Natural killer cell treated with Interleukin-12 subunit alpha and Interleukin-12 subunit beta and Interleukin-15 and Interleukin-18, amount 100 ng/mL, for 72 hours (primary cell): ENCODE measurements at regions not wholly inside any gene's neighbourhood (a gene's known extent, or its start where the extent isn't known, plus 50 kb on each side); places are given as distances from the start of the nearest gene placed in this dataset.
A peak's percentile ranks its signal among the peaks of the same experiment; 100 is the strongest.

Experiments used
- ATAC-seq, 2 donors: fragments of 150-1000 bp; cut with Tn5 transposase in 1 of 2; sonication (Bioruptor Pico), chemical (Tn5 transposase) in 1 of 2; 2 replicates each; pipeline ENCODE4 v1.10.0; 2021
- DNase-seq: peaks from one replicate; pipeline ENCODE4 v3.0.0; 2022; ENCODE audit warnings: low spot score
- H3K27ac Mint-ChIP-seq, 2 donors: 1 replicate in 1 of 2; 2 replicates in 1 of 2; pipeline ENCODE4 v1.8.0; 2022; ENCODE audit warnings: mixed read lengths in 2 of 2, mild to moderate bottlenecking in 1 of 2, moderate library complexity in 1 of 2
- H3K27me3 Mint-ChIP-seq, 2 donors: 1 replicate in 1 of 2; 2 replicates in 1 of 2; pipeline ENCODE4 v1.8.0; 2022; ENCODE audit warnings: mixed read lengths in 2 of 2
- H3K36me3 Mint-ChIP-seq: one replicate; pipeline ENCODE4 v1.8.0; 2022; ENCODE audit warnings: mixed read lengths
- H3K4me1 Mint-ChIP-seq, 2 donors: 1 replicate in 1 of 2; 2 replicates in 1 of 2; pipeline ENCODE4 v1.8.0; 2022; ENCODE audit warnings: low read depth in 2 of 2, mixed read lengths in 2 of 2, mild to moderate bottlenecking in 1 of 2
- H3K4me3 Mint-ChIP-seq: one replicate; pipeline ENCODE4 v1.8.0; 2022; ENCODE audit warnings: mixed read lengths
- H3K9me3 Mint-ChIP-seq: 2 replicates; pipeline ENCODE4 v1.8.0; 2022; ENCODE audit warnings: mixed read lengths

DNA sequence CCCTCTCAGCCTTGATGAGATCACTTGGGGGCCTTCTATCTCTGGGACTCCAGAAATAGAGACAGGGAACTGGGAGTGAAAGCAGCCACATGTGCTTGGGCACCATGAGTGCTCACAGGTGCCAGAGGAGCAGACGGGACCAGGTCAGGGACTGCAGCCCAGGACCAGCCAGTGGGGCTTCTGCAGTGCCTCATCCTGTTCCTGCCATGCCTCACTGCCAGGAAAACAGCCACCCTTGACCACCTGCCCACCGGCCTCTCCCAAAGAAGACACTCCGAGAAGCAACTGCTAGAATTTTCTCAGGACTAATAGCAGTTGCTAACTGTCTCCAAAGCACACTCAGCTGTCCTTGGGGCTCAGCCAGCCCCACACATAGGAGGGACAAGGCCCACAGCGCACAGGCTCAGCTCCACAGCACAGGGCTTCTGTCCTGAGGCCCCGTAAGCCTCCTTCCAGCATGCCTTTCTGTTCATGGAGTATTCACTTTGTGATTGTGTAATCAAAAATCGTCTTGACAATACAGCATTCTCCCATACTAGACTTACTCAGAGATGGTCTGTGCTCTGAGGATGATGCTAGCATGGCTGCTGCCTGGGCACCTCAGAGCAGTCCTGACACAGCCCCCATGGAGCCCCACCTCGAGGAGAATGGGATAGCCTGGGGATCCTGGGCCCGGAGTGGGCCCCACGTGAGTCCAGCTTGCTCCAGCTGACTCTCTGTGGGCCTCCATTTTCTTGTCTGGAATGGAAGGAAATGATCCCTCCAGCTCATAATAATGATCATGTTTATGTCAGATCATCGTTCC, 115.7 kb upstream of the RET start:
- Mint-ChIP-seq H3K4me3 (no peak overlapping the region), H3K4me1 (no peaks in the 10 kb centered on the region), H3K9me3 (no peaks in the 10 kb centered on the region), H3K36me3 (no peaks in the 10 kb centered on the region), H3K27me3 (peaks cover 8 to 22% of the 10 kb centered on the region in 2 donors), H3K27ac (no peak overlapping the region)
- peak in 1 of 2 donors; percentile 30 for ATAC-seq
- DNase-seq: peak; percentile 34

DNA sequence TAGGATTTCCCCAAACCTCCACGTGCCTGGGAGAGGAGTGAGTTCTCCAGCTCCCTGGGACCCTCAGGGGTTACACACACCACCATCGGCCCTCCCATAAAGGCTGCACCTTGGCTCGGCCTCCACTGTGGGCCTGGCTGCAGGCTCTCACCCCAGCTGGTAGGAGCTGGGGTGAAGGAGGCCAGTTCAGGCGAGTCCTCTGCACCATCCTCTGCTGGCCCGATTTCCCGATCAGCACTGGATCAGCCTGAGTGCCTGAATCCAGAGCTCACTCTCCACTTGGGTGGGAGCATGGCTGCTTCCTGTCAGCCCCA, 115.1 kb upstream of the RET start:
- peaks cover 7 to 25% of the 10 kb centered on the region in 2 donors for H3K27me3 Mint-ChIP-seq
- H3K4me1 Mint-ChIP-seq: no peaks in the 10 kb centered on the region
- DNase-seq: peak; percentile 18
- H3K36me3 Mint-ChIP-seq: no peaks in the 10 kb centered on the region
- ATAC-seq: peak in 1 of 2 donors; percentile 30
- no peak overlapping the region for H3K4me3 Mint-ChIP-seq
- H3K9me3 Mint-ChIP-seq: no peaks in the 10 kb centered on the region
- H3K27ac Mint-ChIP-seq: no peak overlapping the region

DNA sequence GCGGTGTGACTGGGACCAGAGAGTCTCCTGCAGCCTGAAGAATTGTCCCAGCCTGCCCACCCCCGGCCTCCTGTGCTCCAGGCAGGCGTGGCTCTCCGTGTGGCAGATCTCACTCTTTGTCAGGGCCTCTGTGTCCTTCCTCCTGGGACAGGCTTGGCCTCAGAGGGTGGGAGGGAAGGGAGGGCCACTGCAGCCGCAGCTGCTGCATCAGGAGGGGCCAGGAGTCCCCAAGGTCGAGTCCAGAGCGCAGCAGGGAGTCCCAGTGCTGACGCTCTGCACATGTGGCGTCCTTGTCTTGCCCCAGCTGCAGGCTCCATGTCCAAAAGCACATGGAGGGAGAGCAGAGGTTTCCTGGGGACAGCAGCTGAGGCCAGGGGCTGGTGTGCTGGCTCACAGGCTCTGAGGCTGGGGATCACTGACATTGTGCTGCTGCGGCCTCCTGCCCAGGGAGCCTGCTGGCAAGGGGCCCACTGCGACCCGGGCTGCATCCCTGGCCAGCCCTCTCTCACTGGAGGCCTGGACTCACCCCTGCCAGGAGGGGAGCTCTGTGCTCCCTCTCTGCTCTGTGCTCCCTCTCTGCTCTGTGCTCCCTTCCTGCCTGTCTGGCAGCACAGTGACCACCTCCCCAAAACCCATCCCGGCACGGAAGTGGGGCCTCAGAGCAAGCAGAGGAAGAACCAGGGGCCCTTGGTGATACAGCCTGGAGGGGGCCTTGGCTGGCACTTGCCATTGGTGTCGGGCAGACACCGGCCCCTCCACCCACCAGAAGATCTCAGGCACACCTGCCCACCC, 114.6 kb upstream of the RET start:
- Mint-ChIP-seq H3K4me3 (no peak overlapping the region), H3K27ac (no peak overlapping the region), H3K4me1 (no peaks in the 10 kb centered on the region), H3K27me3 (peaks cover 3 to 21% of the 10 kb centered on the region in 2 donors), H3K9me3 (no peaks in the 10 kb centered on the region), H3K36me3 (no peaks in the 10 kb centered on the region)
- ATAC-seq (peak; percentile 22 to 26), DNase-seq (peak; percentile 20)

DNA sequence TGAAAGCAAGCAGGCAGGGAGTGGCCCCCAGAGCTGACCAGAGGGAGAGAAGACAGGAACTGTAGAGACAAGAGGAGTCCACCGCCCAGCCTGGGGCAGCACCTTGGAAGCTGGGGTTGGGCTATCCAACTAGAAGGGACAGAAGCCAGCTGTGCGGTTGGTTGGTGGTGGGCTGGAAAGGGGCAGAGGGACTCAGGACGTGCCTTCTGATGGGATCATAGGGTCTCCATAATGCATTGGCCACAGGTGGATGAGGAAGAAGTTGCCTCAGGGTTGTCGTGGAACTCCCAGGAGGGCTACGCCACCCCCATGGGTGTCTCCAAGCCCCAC, 114.0 kb upstream of the RET start:
- Mint-ChIP-seq H3K9me3 (no peaks in the 10 kb centered on the region), H3K36me3 (no peaks in the 10 kb centered on the region), H3K4me1 (no peaks in the 10 kb centered on the region), H3K4me3 (no peak overlapping the region), H3K27me3 (peaks cover 3 to 16% of the 10 kb centered on the region in 2 donors), H3K27ac (no peak overlapping the region)
- DNase-seq: peak; percentile 52
- peak; percentile 17 to 21 for ATAC-seq

DNA sequence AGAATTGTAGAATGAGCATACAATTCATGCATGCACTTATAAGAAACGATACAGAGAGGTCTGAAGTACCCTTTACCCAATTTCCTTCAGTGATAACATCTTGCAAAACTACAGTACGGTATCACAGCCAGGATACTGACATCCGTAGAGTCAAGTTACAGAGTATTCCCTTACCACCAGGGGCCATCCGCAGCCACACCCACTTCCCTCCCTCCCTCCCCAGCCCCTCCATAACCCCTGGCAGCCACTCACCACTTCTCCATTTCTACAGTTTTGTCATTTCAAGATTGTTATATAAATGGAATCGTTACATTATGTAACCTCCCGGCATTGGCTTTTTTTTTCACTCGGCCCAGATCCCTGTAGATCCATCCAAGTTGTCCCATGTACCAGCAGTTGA, 113.6 kb upstream of the RET start:
- Mint-ChIP-seq H3K9me3 (no peaks in the 10 kb centered on the region), H3K36me3 (no peaks in the 10 kb centered on the region), H3K4me1 (no peaks in the 10 kb centered on the region), H3K4me3 (no peak overlapping the region), H3K27ac (no peak overlapping the region), H3K27me3 (peaks cover 6 to 16% of the 10 kb centered on the region in 2 donors)
- no peak for DNase-seq
- ATAC-seq: no peak

DNA sequence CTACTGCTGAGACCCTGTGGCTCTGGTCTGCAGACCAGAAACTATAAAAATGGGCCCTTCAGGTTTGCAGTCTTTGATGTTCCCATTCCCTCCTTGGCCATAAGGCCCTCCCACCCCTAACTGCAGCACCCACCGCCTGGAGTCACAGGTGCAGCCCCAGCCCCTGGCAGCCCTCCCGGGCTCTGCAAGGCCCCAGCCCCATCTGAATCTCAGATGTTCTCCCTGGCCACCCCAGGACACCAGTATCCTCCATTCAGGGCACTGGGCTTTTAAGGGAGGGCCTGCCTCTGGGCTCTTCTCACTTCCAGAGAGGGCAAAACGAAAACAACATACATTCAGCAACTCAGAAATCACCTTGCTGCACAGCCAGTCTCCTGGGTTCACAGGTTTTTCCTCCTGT, 107.7 kb upstream of the RET start:
- ATAC-seq (no peak), DNase-seq (peak; percentile 38)
- no peaks in the 10 kb centered on the region for H3K4me1 Mint-ChIP-seq
- no peaks in the 10 kb centered on the region for H3K36me3 Mint-ChIP-seq
- H3K4me3 Mint-ChIP-seq: no peak overlapping the region
- H3K27me3 Mint-ChIP-seq: peaks cover 6 to 23% of the 10 kb centered on the region in 2 donors
- H3K9me3 Mint-ChIP-seq: no peaks in the 10 kb centered on the region
- no peak overlapping the region for H3K27ac Mint-ChIP-seq

DNA sequence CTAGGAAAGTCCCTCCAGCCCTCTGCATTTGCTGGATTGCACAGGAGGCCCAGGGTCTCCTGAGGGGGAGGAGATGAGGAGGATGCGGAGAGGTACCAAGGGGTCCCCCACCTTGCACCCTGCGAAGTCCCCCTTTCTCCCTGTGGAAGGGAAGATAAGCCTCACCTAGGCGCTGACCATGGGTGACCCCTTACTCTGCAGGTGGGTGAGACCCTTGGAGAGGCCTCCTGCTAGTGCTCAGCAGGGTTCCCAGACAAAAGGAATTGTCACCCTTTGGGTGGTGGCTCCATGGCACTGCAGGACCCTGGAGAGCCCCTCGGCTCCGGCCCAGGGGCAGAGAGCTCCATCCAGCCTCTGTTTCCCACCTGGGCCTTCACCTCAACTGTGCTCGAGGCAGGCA, 107.0 kb upstream of the RET start:
- DNase-seq: peak; percentile 28
- peaks cover 6 to 20% of the 10 kb centered on the region in 2 donors for H3K27me3 Mint-ChIP-seq
- ATAC-seq: no peak
- H3K27ac Mint-ChIP-seq: no peak overlapping the region
- no peak overlapping the region for H3K4me3 Mint-ChIP-seq
- H3K9me3 Mint-ChIP-seq: no peaks in the 10 kb centered on the region
- no peaks in the 10 kb centered on the region for H3K4me1 Mint-ChIP-seq
- no peaks in the 10 kb centered on the region for H3K36me3 Mint-ChIP-seq

DNA sequence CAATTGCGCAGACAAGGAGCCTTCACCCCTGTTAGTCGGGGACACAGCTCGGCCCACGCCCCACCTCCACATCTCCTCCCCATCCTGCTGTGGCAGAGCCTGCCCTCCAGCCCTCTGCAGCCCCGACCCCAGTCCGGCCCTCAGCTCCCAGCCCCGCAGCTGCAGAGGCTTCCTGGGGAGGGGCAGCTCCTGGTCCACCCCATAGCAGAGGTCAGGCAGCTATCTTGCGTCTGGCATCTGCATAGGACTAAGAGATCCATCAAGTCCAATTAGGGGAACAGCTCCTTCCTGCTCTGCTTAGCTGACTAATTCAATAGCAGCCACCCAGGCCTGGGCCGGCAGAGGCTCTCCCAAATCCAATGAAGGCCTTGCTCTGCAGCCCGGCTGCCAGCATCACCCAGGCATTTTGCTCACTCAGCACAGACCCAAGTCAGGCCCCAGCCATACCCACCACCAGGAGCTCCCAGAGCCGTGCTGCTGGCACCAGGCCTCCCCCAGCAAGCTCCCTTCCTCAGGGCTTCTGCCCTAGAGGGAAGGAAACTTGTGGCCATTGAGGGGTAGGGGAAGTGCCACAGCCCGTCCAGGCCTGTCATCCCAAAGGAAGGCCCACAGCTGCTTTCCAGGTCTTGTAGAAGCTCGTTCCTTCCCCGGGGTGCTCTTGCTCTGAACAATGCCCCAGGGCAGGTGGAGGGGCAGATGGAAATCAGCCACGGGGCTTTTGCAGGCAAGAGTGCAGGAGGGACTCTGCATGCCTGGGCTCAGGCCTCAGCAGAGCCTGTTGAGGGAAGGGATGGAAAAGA, 106.2 kb upstream of the RET start:
- Mint-ChIP-seq H3K4me1 (no peaks in the 10 kb centered on the region), H3K36me3 (no peaks in the 10 kb centered on the region), H3K9me3 (no peaks in the 10 kb centered on the region), H3K4me3 (no peak overlapping the region), H3K27ac (no peak overlapping the region), H3K27me3 (peaks cover 6 to 20% of the 10 kb centered on the region in 2 donors)
- ATAC-seq: peak; percentile 8 to 25
- DNase-seq: peak; percentile 38

DNA sequence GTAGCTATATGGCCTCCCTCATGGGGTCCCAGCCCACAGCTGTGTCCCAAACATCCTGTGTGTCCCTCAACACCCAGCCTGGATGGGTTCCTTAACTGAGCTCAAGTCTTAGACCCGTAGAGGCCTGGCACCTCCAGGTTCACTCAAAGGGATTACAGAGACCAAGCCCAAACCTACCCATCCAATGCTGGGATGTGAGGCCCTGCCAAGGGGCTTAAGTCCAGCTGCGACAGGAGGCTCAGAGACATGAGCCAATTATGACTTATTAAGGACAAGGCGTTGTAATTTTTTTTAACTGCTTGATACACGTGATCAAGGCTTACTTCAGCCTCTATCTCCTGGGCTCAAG, 105.6 kb upstream of the RET start:
- Mint-ChIP-seq H3K36me3 (no peaks in the 10 kb centered on the region), H3K27ac (no peak overlapping the region), H3K27me3 (peaks cover 3 to 14% of the 10 kb centered on the region in 2 donors)

DNA sequence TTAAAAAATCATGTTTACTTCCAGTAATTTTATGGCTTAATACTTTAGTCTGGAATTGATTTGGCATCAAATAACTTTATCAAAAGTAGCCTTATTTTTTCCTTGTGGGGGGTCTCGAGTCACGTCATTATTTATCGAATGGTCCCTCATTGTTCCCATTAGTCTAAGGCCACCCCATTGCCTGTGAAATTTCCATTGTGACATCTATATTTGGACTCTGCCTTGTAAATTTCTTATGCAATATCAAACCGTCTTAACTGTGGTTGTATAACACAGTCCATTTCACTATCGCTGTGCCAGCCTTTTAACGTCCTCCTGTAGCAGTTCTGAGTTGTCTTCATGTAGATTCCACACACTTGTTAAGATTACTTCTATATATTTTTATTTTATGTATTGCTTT, 103.9 kb upstream of the RET start:
- Mint-ChIP-seq H3K4me3 (no peak overlapping the region), H3K27ac (no peak overlapping the region), H3K27me3 (peaks cover 3 to 8% of the 10 kb centered on the region in 2 donors), H3K4me1 (no peaks in the 10 kb centered on the region), H3K9me3 (no peaks in the 10 kb centered on the region), H3K36me3 (no peaks in the 10 kb centered on the region)
- ATAC-seq (no peak), DNase-seq (no peak)

More for the DNA sequence above, 105.6 kb upstream of the RET start:
- H3K9me3 Mint-ChIP-seq: no peaks in the 10 kb centered on the region
- H3K4me3 Mint-ChIP-seq: no peak overlapping the region
- DNase-seq (peak; percentile 56), ATAC-seq (peak; percentile 32 to 33)
- no peaks in the 10 kb centered on the region for H3K4me1 Mint-ChIP-seq

DNA sequence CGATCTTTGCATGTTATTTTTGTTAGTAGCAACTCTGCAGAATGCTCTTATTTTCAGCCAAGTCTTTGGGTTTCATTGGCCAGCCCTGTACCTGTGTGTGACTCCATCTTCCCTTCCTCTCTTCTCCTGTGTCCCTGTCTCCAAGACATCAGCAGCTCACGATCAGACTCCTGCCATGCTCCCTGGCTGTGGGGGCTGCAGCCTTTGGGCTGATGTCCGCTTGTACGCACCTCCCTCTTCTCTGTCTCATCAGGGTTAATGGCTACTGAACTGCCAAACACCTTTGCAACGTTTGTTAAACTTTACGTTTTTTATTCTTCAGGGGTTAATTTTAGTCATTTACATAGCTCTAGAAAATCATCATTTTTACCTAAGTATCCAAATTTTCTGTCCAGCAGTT, 103.5 kb upstream of the RET start:
- Mint-ChIP-seq H3K9me3 (no peaks in the 10 kb centered on the region), H3K4me1 (no peaks in the 10 kb centered on the region), H3K27ac (no peak overlapping the region), H3K27me3 (peaks cover 0 to 8% of the 10 kb centered on the region in 2 donors), H3K36me3 (no peaks in the 10 kb centered on the region), H3K4me3 (no peak overlapping the region)
- DNase-seq (no peak), ATAC-seq (no peak)

DNA sequence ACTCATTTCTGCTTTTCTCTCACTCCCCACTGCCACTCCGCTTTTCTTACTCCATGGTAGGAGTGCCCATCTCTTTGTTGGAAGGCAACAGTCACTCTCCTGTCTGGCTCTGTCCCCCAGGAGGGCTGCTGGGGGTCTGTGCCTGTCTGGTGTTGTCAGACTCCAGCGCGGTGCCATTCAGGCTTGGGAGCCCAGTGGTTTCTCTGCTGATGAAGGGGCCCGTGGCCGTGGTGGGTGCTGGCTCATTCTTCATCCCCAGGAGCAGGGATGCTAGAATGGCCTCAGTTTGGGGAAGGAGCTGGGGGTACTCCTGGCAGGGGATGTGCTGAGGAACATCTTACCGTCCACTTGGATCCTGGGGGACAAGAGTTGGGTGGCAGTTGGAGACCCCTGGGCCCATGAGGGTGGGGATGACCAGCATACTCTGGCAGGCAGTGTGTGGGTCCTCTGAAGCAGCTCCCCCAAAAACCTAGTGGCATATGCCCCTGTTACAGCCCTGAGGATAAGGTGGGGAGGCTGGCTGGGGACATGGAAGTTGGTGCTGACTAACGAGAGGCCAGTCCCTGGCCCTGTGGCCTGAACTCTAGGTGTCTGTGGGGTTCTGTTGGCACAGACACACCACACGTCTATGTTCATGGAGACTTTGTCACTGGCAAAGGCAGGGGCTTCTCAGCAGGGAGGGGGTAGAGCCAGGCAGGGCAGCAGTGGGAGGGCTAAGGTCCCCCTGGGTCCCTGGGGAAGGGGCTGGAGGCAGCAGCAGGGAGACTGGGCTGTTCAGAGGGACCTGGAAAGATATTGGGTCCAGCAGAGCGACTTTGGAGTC, 102.8 kb upstream of the RET start:
- ATAC-seq (no peak), DNase-seq (peak; percentile 41)
- Mint-ChIP-seq H3K9me3 (no peaks in the 10 kb centered on the region), H3K4me1 (no peaks in the 10 kb centered on the region), H3K27ac (no peak overlapping the region), H3K36me3 (no peaks in the 10 kb centered on the region), H3K27me3 (peaks cover 0 to 8% of the 10 kb centered on the region in 2 donors), H3K4me3 (no peak overlapping the region)

DNA sequence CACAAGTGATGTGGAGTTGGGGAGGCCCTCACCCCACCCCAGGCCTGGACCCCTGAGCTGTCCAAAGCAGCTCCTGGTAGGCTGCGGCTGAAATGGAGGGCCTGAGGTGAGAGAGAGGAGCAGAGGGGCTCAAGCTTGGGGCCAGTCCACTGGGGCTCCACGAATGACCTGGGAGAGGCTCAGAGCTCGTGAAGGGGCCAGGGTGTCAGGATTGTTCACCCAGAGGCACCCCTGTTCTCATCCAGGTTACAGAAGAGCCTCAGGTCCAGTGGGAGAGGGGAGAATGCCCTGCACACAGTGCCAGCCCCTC, 102.2 kb upstream of the RET start:
- Mint-ChIP-seq H3K36me3 (no peaks in the 10 kb centered on the region), H3K27ac (no peak overlapping the region), H3K4me1 (no peaks in the 10 kb centered on the region), H3K27me3 (peaks cover 0 to 8% of the 10 kb centered on the region in 2 donors), H3K9me3 (no peaks in the 10 kb centered on the region), H3K4me3 (no peak overlapping the region)
- peak in 1 of 2 donors; percentile 25 for ATAC-seq
- DNase-seq: no peak
